ENCODE measurements at regions not wholly inside any gene's neighbourhood (a gene's known extent, or its start where the extent isn't known, plus 50 kb on each side); places are given as distances from the start of the nearest gene placed in this dataset.

GRCh38 chr13:105307776-105308175 lies 1227.7 kb downstream of the EFNB2 start:
- TF ChIP-seq, protein P1, sequence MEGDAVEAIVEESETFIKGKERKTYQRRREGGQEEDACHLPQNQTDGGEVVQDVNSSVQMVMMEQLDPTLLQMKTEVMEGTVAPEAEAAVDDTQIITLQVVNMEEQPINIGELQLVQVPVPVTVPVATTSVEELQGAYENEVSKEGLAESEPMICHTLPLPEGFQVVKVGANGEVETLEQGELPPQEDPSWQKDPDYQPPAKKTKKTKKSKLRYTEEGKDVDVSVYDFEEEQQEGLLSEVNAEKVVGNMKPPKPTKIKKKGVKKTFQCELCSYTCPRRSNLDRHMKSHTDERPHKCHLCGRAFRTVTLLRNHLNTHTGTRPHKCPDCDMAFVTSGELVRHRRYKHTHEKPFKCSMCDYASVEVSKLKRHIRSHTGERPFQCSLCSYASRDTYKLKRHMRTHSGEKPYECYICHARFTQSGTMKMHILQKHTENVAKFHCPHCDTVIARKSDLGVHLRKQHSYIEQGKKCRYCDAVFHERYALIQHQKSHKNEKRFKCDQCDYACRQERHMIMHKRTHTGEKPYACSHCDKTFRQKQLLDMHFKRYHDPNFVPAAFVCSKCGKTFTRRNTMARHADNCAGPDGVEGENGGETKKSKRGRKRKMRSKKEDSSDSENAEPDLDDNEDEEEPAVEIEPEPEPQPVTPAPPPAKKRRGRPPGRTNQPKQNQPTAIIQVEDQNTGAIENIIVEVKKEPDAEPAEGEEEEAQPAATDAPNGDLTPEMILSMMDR (conservative IDR thresholded peaks at IDR 0.05; ENCODE audit: low read depth, low read length): no peak
- TF ChIP-seq EZH2 (IDR thresholded peaks at IDR 0.05; ENCODE audit: low read length, unreplicated experiment) (no peak), EZH2phosphoT487 (IDR thresholded peaks at IDR 0.05; ENCODE audit: borderline replicate concordance, low read length) (no peak)
